CD14-positive monocyte (primary cell): ENCODE measurements at regions not wholly inside any gene's neighbourhood (a gene's known extent, or its start where the extent isn't known, plus 50 kb on each side); places are given as distances from the start of the nearest gene placed in this dataset. TPM values are rescaled to one million over a fixed set of nuclear protein-coding genes. Genes with fewer than 3 reads are reported as not detected.

Source experiments
- DNase-seq, 3 donors: peaks; one replicate each; pipeline ENCODE4 v3.0.0-alpha.2; 2011 to 2022
- H2AFZ ChIP-seq: 2 replicates; pipeline ENCODE4 v1.6.0; 2012; ENCODE audit warnings: mild to moderate bottlenecking, low read depth, low read length, inconsistent platforms; ENCODE audit not compliant: insufficient read depth, poor library complexity, severe bottlenecking
- H3K27ac ChIP-seq, 2 donors: 1 replicate in 1 of 2; 2 replicates in 1 of 2; pipeline ENCODE4 v1.5.1; 2012 to 2013; ENCODE audit warnings: low read length in 2 of 2, control low read depth in 1 of 2, inconsistent platforms in 1 of 2, low read depth in 1 of 2, mild to moderate bottlenecking in 1 of 2
- H3K27me3 ChIP-seq, 2 donors: one replicate each; pipeline versions ENCODE4 v1.6.0 to v1.6.1; 2011 to 2013; ENCODE audit warnings: low read length in 2 of 2; ENCODE audit not compliant: control insufficient read depth in 2 of 2, insufficient read depth in 2 of 2
- H3K36me3 ChIP-seq, 2 donors: replicated peaks in 1 of 2; 1 replicate in 1 of 2; 2 replicates in 1 of 2; pipeline versions ENCODE4 v1.5.1 to v1.6.1; 2012 to 2013; ENCODE audit warnings: low read length in 2 of 2, control low read depth in 1 of 2, inconsistent platforms in 1 of 2, mild to moderate bottlenecking in 1 of 2; ENCODE audit not compliant: insufficient read depth in 2 of 2, control insufficient read depth in 1 of 2
- H3K4me1 ChIP-seq, 2 donors: 1 replicate in 1 of 2; 2 replicates in 1 of 2; pipeline versions ENCODE4 v1.5.1 to v1.6.1; 2012 to 2013; ENCODE audit warnings: low read length in 2 of 2, control low read depth in 1 of 2, inconsistent platforms in 1 of 2, mild to moderate bottlenecking in 1 of 2, moderate library complexity in 1 of 2; ENCODE audit not compliant: insufficient read depth in 2 of 2, control insufficient read depth in 1 of 2
- H3K4me2 ChIP-seq: replicated peaks from 2 replicates; pipeline ENCODE3; 2012; ENCODE audit warnings: low read length, moderate library complexity, mild to moderate bottlenecking; ENCODE audit not compliant: poor library complexity, severe bottlenecking; ENCODE audit errors: extremely low read depth
- H3K4me3 ChIP-seq, 3 experiments: fragments of 200-600 bp in 1 of 3; sonication (generic) in 1 of 3; replicated peaks in 1 of 3; 1 replicate in 2 of 3; 2 replicates in 1 of 3; pipeline ENCODE4 v1.5.1; 2011 to 2013; ENCODE audit warnings: low read length in 3 of 3, mild to moderate bottlenecking in 3 of 3, control low read depth in 2 of 3, low read depth in 2 of 3, inconsistent platforms in 1 of 3, moderate library complexity in 1 of 3
- H3K79me2 ChIP-seq: 2 replicates; pipeline ENCODE4 v1.6.0; 2012; ENCODE audit warnings: mild to moderate bottlenecking, control low read depth, inconsistent platforms, low read length, moderate library complexity; ENCODE audit not compliant: insufficient read depth
- H3K9ac ChIP-seq: 2 replicates; pipeline ENCODE4 v1.6.0; 2017; ENCODE audit warnings: low read length, mild to moderate bottlenecking; ENCODE audit not compliant: insufficient read depth, poor library complexity, severe bottlenecking
- H3K9me3 ChIP-seq, 2 donors: replicated peaks in 1 of 2; 1 replicate in 1 of 2; 2 replicates in 1 of 2; pipeline versions ENCODE4 v1.5.1 to v1.6.1; 2012 to 2013; ENCODE audit warnings: low read length in 2 of 2, control low read depth in 1 of 2; ENCODE audit not compliant: control insufficient read depth in 1 of 2, insufficient read depth in 1 of 2
- H4K20me1 ChIP-seq: 2 replicates; pipeline ENCODE4 v1.6.0; 2012; ENCODE audit warnings: mild to moderate bottlenecking, low read length, control low read depth, moderate library complexity; ENCODE audit not compliant: insufficient read depth
- H3K27ac Mint-ChIP-seq, 7 donors: one replicate each; pipeline ENCODE4 v1.8.0; 2020; ENCODE audit warnings: mild to moderate bottlenecking in 7 of 7, mixed read lengths in 7 of 7, moderate library complexity in 6 of 7, inconsistent platforms in 2 of 7
- H3K27me3 Mint-ChIP-seq, 3 donors: one replicate each; pipeline ENCODE4 v1.8.0; 2021 to 2022; ENCODE audit warnings: low read depth in 3 of 3, mild to moderate bottlenecking in 3 of 3, mixed read lengths in 3 of 3, moderate library complexity in 3 of 3, inconsistent platforms in 1 of 3
- H3K36me3 Mint-ChIP-seq, 2 donors: one replicate each; pipeline ENCODE4 v1.8.0; 2020; ENCODE audit warnings: mixed read lengths in 2 of 2, inconsistent platforms in 1 of 2, mild to moderate bottlenecking in 1 of 2
- H3K4me1 Mint-ChIP-seq: one replicate; pipeline ENCODE4 v1.8.0; 2020; ENCODE audit warnings: mild to moderate bottlenecking, mixed read lengths
- H3K4me3 Mint-ChIP-seq, 2 donors: one replicate each; pipeline ENCODE4 v1.8.0; 2020; ENCODE audit warnings: mild to moderate bottlenecking in 2 of 2, mixed read lengths in 2 of 2, moderate library complexity in 1 of 2
- H3K9me3 Mint-ChIP-seq, 7 donors: one replicate each; pipeline ENCODE4 v1.8.0; 2020 to 2022; ENCODE audit warnings: mixed read lengths in 7 of 7, mild to moderate bottlenecking in 6 of 7, moderate library complexity in 6 of 7, inconsistent platforms in 2 of 7
- CTCF ChIP-seq: fragments of 200-600 bp; IDR thresholded peaks from one replicate; pipeline ENCODE4 v1.8.0; 2022; ENCODE audit warnings: antibody characterized with exemption, mild to moderate bottlenecking
- WGBS: methylation state at CpG from one replicate; pipeline ENCODE4 v1.1.5; 2013; ENCODE audit warnings: missing lambda C conversion rate; ENCODE audit not compliant: insufficient coverage; 5-methylcytosine and 5-hydroxymethylcytosine counted together
- intact Hi-C, 2 donors: fragments of 100-400 bp; cut with micrococcal nuclease; formaldehyde crosslinking; loops; one replicate each; pipeline versions ENCODE4 v1.15.0 to v1.15.1; 2023
- small RNA-seq: library from RNA; depleted of rRNA; stranded (forward); fragments of <200 nt; gene quantifications from one replicate; pipeline ENCODE3, GENCODE V24; 2012; ENCODE audit warnings: low read depth; ENCODE audit not compliant: insufficient read length

GRCh38 chr5:22908586-22908985 is 55.4 kb upstream of the CDH12 start:
- no peak for DNase-seq
- H3K4me2 ChIP-seq, result no peak overlapping the region
- H3K9me3 ChIP-seq, result no peaks in the 10 kb centered on the region
- Mint-ChIP-seq H3K27me3 (no peaks in the 10 kb centered on the region), H3K9me3 (no peaks in the 10 kb centered on the region), H3K27ac (no peak overlapping the region), H3K36me3 (no peaks in the 10 kb centered on the region), H3K4me3 (no peak overlapping the region), H3K4me1 (no peaks in the 10 kb centered on the region)
- no peaks in the 10 kb centered on the region for H3K27me3 ChIP-seq
- H3K79me2 ChIP-seq, result no peaks in the 10 kb centered on the region
- H2AFZ ChIP-seq, result no peak overlapping the region
- H3K27ac ChIP-seq, result no peak overlapping the region
- H4K20me1 ChIP-seq, result no peaks in the 10 kb centered on the region
- H3K4me1 ChIP-seq, result no peaks in the 10 kb centered on the region
- H3K36me3 ChIP-seq, result no peaks in the 10 kb centered on the region
- H3K9ac ChIP-seq, result no peak overlapping the region
- no peak overlapping the region for H3K4me3 ChIP-seq
- intact Hi-C loops, result no loop called here
- TF ChIP-seq CTCF, result no peak

GRCh38 chr5:22908129-22908528 is 55.0 kb upstream of the CDH12 start:
- Histone ChIP-seq H3K4me2 (no peak overlapping the region), H3K27ac (no peak overlapping the region), H3K9ac (no peak overlapping the region), H3K79me2 (no peaks in the 10 kb centered on the region), H3K4me3 (no peak overlapping the region), H3K4me1 (no peaks in the 10 kb centered on the region), H3K9me3 (no peaks in the 10 kb centered on the region), H3K27me3 (no peaks in the 10 kb centered on the region), H3K36me3 (no peaks in the 10 kb centered on the region), H4K20me1 (no peaks in the 10 kb centered on the region), H2AFZ (no peak overlapping the region)
- H3K27ac Mint-ChIP-seq, result no peak overlapping the region
- H3K9me3 Mint-ChIP-seq, result no peaks in the 10 kb centered on the region
- no peak overlapping the region for H3K4me3 Mint-ChIP-seq
- H3K36me3 Mint-ChIP-seq, result no peaks in the 10 kb centered on the region
- intact Hi-C loops, result no loop called here
- H3K4me1 Mint-ChIP-seq, result no peaks in the 10 kb centered on the region
- no CpG with 5 or more reads among the region's 1 CpG for WGBS
- H3K27me3 Mint-ChIP-seq, result no peaks in the 10 kb centered on the region
- TF ChIP-seq CTCF, result no peak
- no peak for DNase-seq

Small RNAs in the stretch of these regions (small RNA-seq; reads per million reads assigned to genes)
- not detected for gene RF00019
